SK-N-MC (cell line): ENCODE measurements at regions not wholly inside any gene's neighbourhood (a gene's known extent, or its start where the extent isn't known, plus 50 kb on each side); places are given as distances from the start of the nearest gene placed in this dataset.

Source experiments
- EZH2 ChIP-seq: fragments of 200-600 bp; sonication (generic); IDR thresholded peaks from one replicate; pipeline ENCODE4 v1.6.1; 2017; ENCODE audit warnings: antibody characterized with exemption
- FOXP2 ChIP-seq: optimal IDR thresholded peaks from 2 replicates; pipeline ENCODE3; 2011; ENCODE audit warnings: mild to moderate bottlenecking, moderate library complexity; ENCODE audit not compliant: insufficient read depth; ENCODE audit errors: extremely low read length, control extremely low read depth
- POLR2AphosphoS5 ChIP-seq: IDR thresholded peaks from 2 replicates; pipeline ENCODE4 v1.6.1; 2012; ENCODE audit warnings: mild to moderate bottlenecking, low read depth, low read length, borderline replicate concordance

GRCh38 chr10:4217187-4217586 lies 432.2 kb upstream of the KLF6 start:
- no peak for TF ChIP-seq EZH2
- TF ChIP-seq POLR2AphosphoS5: no peak
- no peak for TF ChIP-seq FOXP2
